SKM-1 (cell line): ENCODE measurements at regions not wholly inside any gene's neighbourhood (a gene's known extent, or its start where the extent isn't known, plus 50 kb on each side); places are given as distances from the start of the nearest gene placed in this dataset.
"Not testable (repeated sequence)": the region's sequence is repeated elsewhere in the genome, so short reads cannot be mapped to it uniquely, and the experiment has no call there.

Source experiments
- DNase-seq: peaks from one replicate; lab custom pipeline; 2025; ENCODE audit not compliant: unreplicated experiment; lab: John Stamatoyannopoulos, UW

GRCh38 chr3:80000022-80000421 lies 232.2 kb upstream of the ROBO1 start:
- DNase-seq, result no peak

DNA sequence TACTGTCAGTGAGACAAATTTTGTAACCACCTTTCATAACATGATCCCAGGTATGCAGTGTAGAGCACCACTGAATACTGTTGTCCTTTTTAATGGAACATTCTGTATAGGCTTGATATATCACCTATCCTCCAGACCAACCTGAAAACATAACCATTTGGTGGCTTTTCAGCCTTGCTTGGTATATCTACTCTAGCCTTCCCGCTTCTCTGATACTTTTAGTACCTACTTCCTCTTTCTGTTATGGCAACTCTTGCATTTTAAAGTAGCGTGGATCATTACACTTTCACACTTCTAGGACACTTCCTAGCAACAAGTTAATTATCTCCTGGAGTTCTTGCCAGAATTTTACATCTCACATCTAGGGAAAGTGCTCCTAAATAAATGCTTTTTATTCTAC lies 226.6 kb upstream of the ROBO1 start:
- DNase-seq, result peak; percentile 8

- DNase-seq, result no peak
Observed at GRCh38 chr3:79986338-79986737, 218.5 kb upstream of the ROBO1 start.

DNA sequence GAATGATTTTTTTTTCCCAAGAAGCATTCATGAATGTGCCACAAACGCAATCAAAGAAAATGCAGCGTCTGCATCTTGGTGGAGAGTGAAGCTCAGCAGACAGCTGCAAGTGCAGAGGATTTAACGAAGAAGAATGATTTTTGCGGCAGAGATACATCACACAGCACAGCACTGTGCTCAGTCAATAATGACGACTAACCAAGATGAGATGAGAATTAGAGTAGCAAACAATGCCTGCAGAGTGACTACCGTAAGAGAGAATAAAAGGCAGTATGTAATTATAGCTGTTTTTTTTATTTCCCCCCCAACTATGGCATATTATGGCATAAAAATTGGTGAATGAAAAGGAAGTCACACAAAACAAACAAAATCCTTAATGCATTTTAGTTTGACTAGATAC lies 218.0 kb upstream of the ROBO1 start:
- no peak for DNase-seq

DNA sequence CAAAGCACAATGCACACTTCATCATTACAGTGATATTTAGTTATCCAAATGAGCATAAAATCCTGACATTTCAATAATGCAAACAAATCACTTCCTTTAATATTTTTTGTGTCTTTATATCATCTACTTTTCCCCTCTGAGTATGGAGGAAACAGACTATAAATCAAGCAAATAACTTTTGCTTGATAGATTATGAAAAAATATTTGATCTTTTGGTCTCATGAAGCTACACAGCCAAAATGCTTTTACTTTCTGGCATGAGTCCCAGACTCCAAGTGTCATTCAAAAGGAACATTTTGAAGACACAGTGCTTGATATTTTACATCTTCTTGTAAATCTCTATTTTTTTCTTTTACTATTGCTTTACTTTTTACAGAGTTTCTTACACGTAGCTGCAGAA lies 215.3 kb upstream of the ROBO1 start:
- no peak for DNase-seq

DNA sequence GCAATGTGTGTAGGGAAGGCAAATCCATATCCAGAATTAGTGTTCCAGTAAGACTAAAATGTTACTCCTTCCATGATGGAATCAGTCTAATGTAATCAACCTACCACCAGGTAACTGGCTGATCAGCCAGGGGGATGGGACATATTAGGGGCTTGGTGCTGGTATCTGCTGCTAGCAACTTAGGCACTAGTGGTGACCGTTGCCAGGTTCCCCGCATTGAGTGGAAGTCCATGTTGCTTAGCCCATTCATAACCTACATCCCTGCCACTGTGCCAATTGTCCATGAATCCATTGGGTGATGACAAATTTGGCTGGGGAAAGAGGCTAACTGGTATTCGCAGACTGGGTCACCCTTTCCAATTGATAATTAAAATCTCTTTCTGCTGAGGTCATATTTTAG lies 212.2 kb upstream of the ROBO1 start:
- no peak for DNase-seq

GRCh38 chr3:79976466-79976865 lies 208.7 kb upstream of the ROBO1 start:
- DNase-seq, result no peak

DNA sequence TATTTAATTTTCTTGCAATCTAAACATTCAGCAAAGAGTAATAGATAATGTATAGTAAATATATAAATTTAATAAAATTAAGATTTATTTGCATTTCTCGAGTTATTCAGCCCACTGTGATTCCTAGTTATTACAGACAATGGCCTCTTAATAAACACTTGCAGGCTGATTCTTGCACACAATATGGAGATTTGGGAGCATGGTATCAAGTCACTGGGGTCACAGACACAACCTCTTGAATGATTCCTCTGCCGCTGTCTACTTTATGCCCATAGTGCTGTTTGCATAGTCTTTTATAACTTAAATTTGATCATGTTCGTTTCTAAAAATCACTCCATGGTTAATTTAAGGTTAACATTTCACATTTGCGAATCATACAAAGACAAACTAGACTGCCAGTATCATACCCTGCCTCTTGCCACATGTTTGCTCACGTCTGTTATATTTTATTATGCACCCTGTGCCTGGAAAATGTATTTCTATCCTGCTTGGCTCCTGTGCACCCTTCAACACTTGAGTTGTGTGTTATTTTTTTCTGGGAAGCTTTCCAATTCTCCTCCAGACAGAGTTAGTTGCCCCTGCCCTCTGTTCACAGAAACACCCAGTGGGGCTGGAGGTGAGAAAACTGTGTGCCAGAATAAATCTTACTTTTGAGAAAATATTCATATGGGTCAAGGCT lies 206.3 kb upstream of the ROBO1 start:
- no peak for DNase-seq

- no peak for DNase-seq
Observed at GRCh38 chr3:79973482-79973881, 205.7 kb upstream of the ROBO1 start.

GRCh38 chr3:79968418-79968817 lies 200.6 kb upstream of the ROBO1 start:
- no peak for DNase-seq

DNA sequence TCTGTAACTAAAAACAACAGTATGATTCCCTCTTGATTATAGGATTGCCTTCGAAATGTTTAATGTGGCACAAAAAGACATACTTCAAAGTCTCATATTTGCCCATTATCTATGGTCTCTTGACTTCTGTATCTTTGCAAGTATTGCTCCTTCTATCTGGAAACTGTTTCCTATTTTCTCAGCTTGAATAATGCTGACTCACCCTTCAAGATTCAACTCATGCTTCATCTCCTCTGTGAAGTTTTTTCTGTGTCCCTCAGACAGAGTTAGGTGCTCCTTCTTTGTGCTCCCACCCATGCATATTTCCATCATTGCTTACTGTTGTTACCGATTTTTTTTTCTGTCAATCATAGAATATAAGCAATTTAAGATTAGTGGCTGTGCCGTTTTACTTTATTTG lies 192.8 kb upstream of the ROBO1 start:
- DNase-seq, result no peak

- DNase-seq, result no peak
Observed at GRCh38 chr3:79957066-79957465, 189.3 kb upstream of the ROBO1 start.

DNA sequence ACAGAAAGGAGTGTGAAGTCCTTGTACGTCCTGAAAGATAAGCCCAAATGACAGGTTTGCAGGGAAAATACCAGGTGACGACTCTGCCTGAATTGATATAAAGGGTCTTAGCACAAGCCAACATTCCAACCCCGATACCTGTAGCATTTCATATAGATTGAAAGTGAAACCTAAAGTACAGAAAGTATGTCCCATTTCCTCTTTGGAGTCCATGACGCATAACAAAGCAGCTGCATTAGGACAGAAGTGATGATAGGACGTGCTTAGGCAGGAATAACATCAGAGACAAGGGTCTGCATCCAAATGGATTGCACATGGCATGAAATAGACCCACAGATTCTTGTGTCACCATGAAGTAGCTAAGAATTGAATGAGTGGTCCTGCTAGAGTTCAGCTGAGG lies 187.0 kb upstream of the ROBO1 start:
- DNase-seq, result no peak

- no peak for DNase-seq
Observed at GRCh38 chr3:79953591-79954101, 185.8 kb upstream of the ROBO1 start.

DNA sequence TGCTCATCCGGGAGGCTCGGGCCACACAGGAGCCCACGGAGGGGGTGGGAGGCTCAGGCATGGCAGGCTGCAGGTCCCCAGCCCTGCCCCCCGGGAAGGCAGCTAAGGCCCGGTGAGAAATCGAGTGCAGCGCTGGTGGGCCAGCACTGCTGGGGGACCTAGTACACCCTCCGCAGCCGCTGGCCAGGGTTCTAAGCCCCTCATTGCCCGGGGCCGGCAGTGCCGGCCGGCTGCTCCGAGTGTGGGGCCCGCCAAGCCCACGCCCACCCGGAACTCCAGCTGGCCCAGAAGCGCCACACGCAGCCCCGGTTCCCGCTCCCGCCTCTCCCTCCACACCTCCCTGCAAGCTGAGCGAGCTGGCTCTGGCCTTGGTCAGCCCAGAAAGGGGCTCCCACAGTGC lies 183.6 kb upstream of the ROBO1 start:
- not testable (repeated sequence) for DNase-seq

DNA sequence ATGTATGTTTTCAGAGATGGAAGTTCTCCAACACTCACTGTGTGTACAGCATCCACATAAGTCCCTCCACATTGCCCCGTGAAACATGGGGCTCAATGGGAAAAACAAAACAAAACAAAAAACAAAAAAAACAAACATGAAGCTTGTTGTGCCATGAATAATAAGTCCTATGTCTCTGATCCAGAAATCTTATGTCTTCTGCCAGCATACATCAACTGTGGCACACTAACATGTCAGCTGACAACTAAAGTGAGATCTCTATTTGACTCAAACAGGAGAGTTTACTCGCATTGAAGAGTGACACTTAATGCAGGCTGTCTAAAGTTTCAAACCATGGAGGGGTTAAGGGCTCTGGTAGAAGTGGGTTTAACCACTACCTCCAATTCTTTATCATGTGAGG lies 180.2 kb upstream of the ROBO1 start:
- DNase-seq, result no peak

DNA sequence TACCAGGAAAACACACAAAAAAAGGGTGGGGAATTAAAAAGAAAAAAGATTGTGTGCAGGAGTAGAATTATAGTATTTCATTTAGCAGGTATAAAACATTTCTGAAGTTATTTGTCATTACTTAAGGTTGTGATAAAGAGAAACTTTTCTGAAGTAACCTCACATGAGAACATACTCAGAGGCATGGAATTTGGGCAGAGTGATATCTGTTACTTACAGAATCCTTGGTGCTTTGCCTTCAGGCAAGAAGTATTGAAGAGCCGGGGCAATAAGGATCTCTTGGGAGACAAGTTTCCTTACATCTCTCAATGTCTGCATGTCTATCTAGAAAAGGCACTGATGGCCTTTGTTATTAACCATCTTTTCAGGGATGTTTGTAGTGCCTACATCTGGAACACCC lies 179.7 kb upstream of the ROBO1 start:
- DNase-seq, result no peak

DNA sequence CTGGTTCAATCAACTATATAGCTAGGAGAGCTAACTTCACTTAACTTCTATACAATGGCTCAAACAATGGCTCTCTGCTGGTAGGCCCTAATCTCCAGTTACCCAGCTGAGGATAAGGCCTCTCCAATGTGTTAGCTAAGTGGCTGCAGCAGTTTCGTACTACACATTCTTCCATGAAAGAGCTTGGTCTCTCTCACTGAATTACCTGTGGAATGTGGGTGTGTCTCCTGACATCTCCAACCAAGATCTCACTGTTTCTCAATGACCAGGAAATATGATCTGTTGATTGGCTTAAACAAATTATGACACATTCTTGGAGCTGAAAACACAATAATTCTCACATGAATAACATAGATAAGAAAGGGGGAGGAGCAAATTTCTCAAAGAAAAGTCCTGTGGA lies 169.8 kb upstream of the ROBO1 start:
- DNase-seq, result no peak

DNA sequence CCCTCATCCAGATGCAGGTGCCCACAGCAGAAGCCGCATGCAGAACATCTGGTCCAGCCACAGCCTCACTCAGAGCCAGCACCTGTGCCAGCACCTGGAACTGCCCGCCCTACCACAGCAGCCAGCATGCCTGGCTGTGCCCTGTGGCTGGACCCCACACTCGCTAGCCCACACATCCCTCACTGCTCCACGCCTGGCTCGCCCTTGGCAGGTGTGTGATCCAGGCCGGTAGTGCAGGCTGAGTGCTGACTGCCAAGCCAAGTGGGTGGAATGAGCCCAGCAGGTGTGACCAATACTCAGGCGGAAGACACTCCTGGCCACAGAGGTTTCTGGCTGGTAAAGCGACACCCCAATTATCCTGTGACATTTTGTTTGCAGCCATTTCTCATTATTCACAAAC lies 162.4 kb upstream of the ROBO1 start:
- no peak for DNase-seq

- DNase-seq, result no peak
Observed at GRCh38 chr3:79928687-79929408, 161.1 kb upstream of the ROBO1 start.

- no peak for DNase-seq
Observed at GRCh38 chr3:79926522-79926921, 158.7 kb upstream of the ROBO1 start.

GRCh38 chr3:79922633-79923032 lies 154.8 kb upstream of the ROBO1 start:
- no peak for DNase-seq

- DNase-seq, result no peak
Observed at GRCh38 chr3:79917561-79917960, 149.8 kb upstream of the ROBO1 start.
